COLO668 (cell line): ENCODE measurements at regions not wholly inside any gene's neighbourhood (a gene's known extent, or its start where the extent isn't known, plus 50 kb on each side); places are given as distances from the start of the nearest gene placed in this dataset.

Experiments used
- DNase-seq: peaks from one replicate; lab custom pipeline; 2025; ENCODE audit not compliant: unreplicated experiment; lab: John Stamatoyannopoulos, UW

DNA sequence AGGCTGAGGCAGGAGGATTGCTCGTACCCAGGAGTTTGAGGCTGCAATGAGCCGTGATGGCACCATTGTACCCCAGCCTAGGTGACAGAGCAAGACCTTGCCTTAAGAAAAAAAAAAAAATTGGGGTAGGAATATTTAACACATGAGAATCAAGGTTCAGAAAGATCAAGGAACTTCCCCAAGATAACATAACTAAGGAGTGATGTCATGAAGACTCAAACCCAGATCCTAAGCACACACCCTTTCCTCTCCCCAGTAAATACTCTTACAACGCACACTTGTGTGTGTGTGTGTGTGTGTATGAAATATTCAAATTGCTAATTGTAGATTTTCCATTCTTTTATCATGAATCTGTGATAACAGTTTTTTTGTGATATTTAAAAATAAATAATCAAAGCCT is 90.6 kb upstream of the NUDT4 start:
- DNase-seq = no peak

DNA sequence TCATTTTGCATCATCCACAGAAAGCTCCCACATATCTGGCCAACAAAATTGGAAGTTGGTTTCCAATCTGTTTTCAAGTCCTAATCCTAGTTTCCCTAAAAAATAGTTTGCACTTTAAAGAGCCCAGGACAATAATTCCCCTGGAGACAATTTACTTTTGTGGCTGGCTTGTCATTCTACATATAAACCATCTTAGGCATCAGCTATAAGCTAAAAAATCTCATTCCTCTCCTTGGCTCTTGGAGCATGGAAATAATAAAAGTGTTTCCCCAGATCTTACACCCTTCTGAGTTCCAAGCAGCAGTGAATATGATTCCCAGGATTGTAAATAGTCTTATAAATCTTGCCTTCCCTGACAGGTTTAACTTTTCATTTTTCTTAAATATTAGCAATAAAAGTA is 89.1 kb upstream of the NUDT4 start:
- no peak for DNase-seq

GRCh38 chr12:93290391-93290790 is 87.3 kb upstream of the NUDT4 start:
- DNase-seq = no peak

- no peak for DNase-seq
These were observed 85.5 kb upstream of the NUDT4 start for GRCh38 chr12:93292213-93292612.

DNA sequence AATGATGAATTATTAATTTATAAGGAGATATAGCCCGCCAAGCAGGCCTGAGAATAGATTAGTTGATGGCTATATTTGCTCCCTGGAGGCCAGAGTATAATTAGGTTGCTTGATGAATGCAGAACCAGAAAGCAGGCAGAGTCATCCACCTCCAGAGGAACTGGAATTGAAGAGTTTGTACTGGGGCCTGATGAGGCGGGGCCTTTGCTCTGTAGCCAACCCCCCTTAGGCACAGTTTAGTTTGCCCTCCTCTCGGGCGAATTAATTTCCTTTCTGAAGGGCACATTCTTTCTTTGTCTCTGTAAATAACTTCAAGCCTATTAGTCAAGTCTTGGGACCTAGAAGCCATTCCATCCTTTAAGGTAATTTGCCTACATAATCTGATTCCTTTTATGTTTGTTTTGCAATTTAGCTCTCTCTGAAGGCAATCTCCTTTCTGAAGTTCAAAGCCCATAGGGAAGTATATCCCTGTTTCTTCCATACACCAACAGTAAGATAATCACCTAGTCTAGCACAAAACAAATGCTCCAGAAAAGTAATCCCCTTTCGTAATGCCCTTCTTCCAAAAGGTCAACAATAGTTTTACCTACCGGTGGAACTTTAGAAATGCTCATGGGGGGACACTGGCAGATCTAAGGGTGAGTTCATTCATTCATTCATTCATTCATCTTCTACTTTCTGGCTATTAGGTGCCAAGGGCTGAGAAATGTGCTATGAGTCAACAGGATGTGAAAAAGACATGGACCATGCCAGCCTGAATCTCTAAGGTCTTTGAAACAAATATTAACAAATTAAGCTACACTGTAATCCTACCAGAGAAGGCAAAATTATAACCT is 84.8 kb upstream of the NUDT4 start:
- DNase-seq = no peak

DNA sequence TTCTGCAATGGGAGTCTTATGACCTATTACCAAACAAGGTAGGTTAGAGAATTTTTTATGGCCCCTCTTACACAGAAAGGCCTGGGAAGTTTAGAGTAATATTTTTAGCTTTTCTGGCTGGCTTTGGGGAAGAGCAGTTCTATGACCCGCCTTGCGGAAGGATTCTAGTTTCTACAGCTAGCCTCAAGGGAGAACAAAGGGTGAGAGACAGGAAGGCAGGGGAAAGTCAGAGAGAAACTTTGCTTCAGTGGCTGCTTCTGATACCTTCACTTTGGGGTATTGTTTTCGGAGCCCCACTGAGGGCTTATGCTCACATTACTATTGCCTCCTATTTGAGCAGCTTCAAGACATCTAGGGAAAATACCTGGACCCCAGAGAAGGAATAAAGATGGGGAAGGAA is 80.7 kb upstream of the NUDT4 start:
- no peak for DNase-seq

DNA sequence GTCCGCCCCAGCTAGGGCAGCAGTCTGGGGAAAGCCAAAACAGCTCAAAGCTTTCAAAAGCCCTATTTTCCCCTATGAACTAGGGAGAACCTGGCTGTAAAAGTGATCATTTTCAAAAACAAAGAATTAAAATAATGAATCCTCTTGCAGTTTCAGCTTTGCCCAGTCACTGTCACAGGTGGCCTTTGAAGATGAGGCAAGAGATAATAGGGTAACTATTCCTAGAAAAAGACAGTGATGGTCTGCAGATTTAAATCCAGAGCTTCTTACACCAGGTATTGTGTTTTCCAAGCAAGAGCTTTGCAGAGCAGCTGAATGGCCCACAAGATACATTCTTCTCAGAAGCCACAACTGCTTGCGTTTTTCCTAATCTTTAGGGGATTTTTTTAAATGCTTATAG is 80.2 kb upstream of the NUDT4 start:
- DNase-seq = no peak

GRCh38 chr12:93299262-93299846 is 78.4 kb upstream of the NUDT4 start:
- DNase-seq = no peak

DNA sequence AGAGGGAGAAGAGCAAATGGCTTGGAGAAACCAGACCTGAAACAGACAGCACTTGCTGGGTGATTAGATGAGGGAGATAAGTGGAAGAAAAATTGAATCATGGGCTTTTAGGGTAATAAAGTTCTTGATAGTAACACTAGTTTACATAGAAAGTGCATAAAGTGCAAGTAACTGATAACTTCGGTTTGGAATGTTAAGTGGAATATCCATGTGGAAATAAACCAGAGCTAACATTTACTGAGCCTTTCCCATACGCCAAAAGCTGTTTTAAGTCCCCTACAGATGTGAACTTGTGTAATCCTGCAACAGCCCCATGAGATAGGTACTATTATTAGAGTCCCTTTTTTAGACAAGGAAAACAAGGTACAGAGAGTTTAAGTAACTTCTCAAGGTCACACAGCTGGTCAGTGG is 77.1 kb upstream of the NUDT4 start:
- DNase-seq = no peak

DNA sequence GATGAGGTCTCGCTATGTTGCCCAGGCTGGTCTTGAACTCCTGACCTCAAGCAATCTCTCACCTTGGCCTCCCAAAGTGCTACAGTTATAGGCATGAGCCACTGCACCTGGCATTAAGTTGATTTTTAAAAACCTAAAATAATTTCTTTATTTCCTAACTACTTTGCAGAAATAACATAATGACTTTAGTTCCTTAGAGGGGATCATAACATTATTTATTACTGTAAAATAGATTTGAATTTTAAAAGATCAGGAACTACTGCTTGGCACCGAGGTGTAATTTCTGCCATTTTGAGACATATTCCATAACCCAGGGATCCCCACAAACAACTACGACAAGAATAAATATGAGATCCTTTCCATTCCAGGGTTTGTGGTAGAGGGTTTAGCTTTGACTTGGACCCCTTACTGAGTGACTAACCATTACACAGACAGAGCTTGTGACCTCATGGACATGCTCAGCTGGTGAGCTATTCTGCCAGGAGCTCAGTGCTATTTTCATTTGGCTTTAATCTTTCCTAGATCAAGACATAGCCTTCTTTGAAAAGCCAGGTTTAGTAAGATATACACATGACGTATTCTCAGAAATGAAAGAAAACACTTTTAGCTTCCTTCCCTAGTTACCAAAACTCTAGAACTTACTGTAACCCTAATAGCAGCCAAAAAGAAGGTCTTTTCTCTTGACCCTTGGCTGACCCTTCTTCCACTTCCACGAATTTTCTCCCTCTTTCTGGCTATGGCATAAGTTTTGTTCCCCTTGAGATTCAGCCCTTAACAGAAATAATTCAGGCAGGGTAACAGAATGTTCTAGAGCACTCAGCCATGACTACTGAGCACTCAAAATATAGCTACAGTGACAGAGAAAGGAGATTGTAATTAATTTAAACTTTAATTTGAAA is 75.1 kb upstream of the NUDT4 start:
- no peak for DNase-seq

DNA sequence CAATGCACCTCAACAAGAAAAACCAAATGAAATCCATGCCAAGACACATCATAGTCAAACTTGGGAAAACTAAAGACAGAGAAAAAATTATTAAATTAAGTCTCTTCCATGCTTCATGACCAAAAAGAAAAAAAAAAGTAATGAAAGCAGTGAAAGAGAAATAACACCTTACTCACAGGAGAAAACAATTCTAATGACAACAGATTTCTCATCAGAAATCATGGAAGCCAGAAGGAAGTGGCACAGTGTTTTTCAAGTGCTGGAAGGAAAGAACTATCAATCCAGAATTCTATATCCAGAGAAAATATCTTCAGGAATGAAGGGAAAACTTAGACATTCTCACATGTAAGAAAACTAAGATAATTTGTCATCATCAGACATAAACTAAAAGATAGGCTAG is 71.1 kb upstream of the NUDT4 start:
- DNase-seq = no peak

GRCh38 chr12:93308281-93308680 is 69.4 kb upstream of the NUDT4 start:
- no peak for DNase-seq

GRCh38 chr12:93311827-93312226 is 65.9 kb upstream of the NUDT4 start:
- DNase-seq = no peak

GRCh38 chr12:93314177-93314497 is 63.6 kb upstream of the NUDT4 start:
- DNase-seq = no peak

GRCh38 chr12:93315385-93315906 is 62.3 kb upstream of the NUDT4 start:
- no peak for DNase-seq

DNA sequence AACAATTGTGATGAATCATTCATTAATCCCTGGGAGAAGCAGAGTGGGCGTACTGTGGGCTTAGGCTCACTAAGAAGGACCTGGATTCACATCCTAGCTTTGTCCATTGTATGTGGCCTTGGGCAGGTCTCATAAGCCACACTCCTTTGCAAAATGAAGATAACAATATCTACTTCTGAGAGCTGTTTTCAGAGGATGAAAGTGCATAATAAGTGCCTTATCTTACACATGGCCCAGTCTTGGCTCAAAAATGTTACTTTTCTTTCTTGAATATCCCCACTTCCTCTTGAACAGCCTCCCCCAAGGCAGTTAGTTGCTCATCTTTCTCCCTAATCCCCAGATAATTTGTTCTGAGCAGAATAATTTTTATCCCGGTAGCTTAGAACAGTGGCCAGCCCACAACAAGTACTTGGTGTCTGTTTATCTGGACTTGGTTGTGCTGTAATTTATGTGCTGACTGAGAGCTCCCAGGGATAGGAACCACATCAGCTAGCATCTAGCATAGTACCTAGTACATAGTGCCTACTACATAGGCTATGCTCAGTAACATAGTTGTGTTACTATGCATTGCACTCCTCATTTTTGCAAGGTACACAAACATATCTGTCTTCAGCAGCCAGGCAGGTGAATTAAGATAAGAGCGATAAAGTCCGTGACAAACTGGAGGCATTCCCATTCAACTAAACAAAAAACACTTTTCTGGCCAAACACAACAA is 61.7 kb upstream of the NUDT4 start:
- no peak for DNase-seq

DNA sequence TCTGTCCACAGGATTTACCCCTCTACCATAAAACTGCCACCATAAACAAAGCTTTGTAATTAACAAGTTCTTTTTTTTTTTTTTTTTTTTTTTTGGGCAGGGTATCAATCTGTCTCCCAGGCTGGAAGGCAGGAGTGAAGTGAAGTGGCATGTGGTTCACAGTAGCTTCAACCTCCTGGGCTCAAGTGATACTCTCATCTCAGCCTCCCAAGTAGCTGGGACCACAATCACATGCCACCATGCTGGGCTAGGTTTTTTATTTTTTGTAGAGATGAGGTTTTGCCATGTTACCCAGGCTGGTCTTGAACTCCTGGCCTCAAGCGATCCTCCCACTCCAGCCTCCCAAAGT is 61.1 kb upstream of the NUDT4 start:
- DNase-seq = no peak

- no peak for DNase-seq
These were observed 60.5 kb upstream of the NUDT4 start for GRCh38 chr12:93317227-93317626.

DNA sequence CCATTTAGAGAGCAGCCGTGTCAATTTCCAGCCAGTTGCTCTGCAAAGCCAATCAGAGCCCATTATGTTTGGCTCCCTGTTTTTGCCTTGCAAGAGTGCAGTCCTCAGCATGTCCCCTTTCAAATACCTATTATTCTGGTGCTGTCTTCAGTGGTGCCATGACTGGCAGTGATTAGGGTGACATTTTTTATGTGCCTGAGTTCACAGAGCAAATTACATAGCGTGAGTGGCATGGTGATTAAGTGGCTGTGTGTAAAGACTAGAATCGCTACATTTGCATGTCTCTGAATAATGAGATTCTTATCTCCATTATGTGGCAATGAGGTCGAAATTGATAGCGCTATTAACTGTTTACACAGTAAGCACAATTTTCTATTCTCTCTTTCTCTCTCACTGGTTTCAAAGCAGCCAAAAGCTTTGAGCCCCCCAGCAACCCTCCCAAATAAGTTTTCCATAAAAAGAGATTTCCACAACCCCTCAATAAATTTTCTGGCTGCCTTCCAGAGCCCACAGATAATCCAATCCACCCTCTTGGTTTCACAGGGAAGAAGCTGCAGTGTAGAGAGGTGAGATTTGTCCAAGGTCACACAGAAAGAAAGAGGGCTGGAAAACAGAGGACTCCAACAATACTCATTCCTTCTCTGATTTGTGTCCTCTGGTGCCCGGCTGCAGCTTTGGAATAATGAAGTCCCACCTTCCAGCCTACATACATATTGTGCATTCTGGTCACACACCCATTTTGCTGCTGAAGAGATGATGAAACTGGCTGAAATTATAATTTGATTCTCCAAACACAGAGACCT is 58.8 kb upstream of the NUDT4 start:
- no peak for DNase-seq

GRCh38 chr12:93319523-93320050 is 58.1 kb upstream of the NUDT4 start:
- no peak for DNase-seq
